Lower lobe of right lung (tissue), 2 donors: ENCODE measurements at regions not wholly inside any gene's neighbourhood (a gene's known extent, or its start where the extent isn't known, plus 50 kb on each side); places are given as distances from the start of the nearest gene placed in this dataset.

Experiments
- ATAC-seq, 2 donors: fragments of 200-7000 bp; cut with Tn5 transposase; one replicate each; pipeline ENCODE4 v1.9.1; 2020 to 2022; ENCODE audit warnings: mild to moderate bottlenecking in 2 of 2, moderate library complexity in 2 of 2
- DNase-seq: peaks from one replicate; pipeline ENCODE4 v3.0.0-alpha.2; 2020
- H3K27ac ChIP-seq: fragments of 200-600 bp; one replicate; pipeline ENCODE4 v1.8.0; 2022
- H3K27me3 ChIP-seq: fragments of 200-600 bp; one replicate; pipeline ENCODE4 v1.8.0; 2022; ENCODE audit warnings: low read depth
- H3K36me3 ChIP-seq: fragments of 200-600 bp; one replicate; pipeline ENCODE4 v1.8.0; 2022; ENCODE audit warnings: mild to moderate bottlenecking
- H3K4me1 ChIP-seq: fragments of 200-600 bp; one replicate; pipeline ENCODE4 v1.8.0; 2022
- H3K4me3 ChIP-seq: fragments of 200-600 bp; one replicate; pipeline ENCODE4 v1.8.0; 2022; ENCODE audit warnings: mild to moderate bottlenecking
- H3K9me3 ChIP-seq: fragments of 200-600 bp; one replicate; pipeline ENCODE4 v1.8.0; 2022
- CTCF ChIP-seq: fragments of 200-600 bp; IDR thresholded peaks from one replicate; pipeline ENCODE4 v1.8.0; 2022; ENCODE audit warnings: antibody characterized with exemption, mild to moderate bottlenecking
- intact Hi-C: fragments of 100-400 bp; cut with DNase I; formaldehyde crosslinking; loops from one replicate; pipeline ENCODE4 v1.11.0; 2022
- donor health status: DM: no; HTN: yes; CAD: no; lungs with severe emphysema.

GRCh38 chr4:178192611-178193010, 750.4 kb upstream of the AGA start:
- intact Hi-C loops, result no loop called here
- Histone ChIP-seq H3K27ac (no peak overlapping the region), H3K36me3 (no peaks in the 10 kb centered on the region), H3K4me1 (no peaks in the 10 kb centered on the region), H3K4me3 (no peak overlapping the region), H3K9me3 (no peaks in the 10 kb centered on the region), H3K27me3 (no peaks in the 10 kb centered on the region)
- TF ChIP-seq CTCF, result no peak
- DNase-seq, result no peak
- ATAC-seq, result no peak

GRCh38 chr4:178196751-178197374, 754.6 kb upstream of the AGA start:
- no peaks in the 10 kb centered on the region for H3K4me1 ChIP-seq
- no peaks in the 10 kb centered on the region for H3K9me3 ChIP-seq
- no peak overlapping the region for H3K4me3 ChIP-seq
- ATAC-seq (no peak), DNase-seq (no peak)
- TF ChIP-seq CTCF, result no peak
- intact Hi-C loops, result no loop called here
- no peak overlapping the region for H3K27ac ChIP-seq
- H3K27me3 ChIP-seq, result no peaks in the 10 kb centered on the region
- no peaks in the 10 kb centered on the region for H3K36me3 ChIP-seq

GRCh38 chr4:178198691-178199090, 756.5 kb upstream of the AGA start:
- H3K27ac ChIP-seq, result no peak overlapping the region
- ATAC-seq (no peak), DNase-seq (no peak)
- no peak overlapping the region for H3K4me3 ChIP-seq
- no peak for TF ChIP-seq CTCF
- H3K4me1 ChIP-seq, result no peaks in the 10 kb centered on the region
- intact Hi-C loops, result no loop called here
- no peaks in the 10 kb centered on the region for H3K36me3 ChIP-seq
- H3K27me3 ChIP-seq, result no peaks in the 10 kb centered on the region
- H3K9me3 ChIP-seq, result no peaks in the 10 kb centered on the region

GRCh38 chr4:178202422-178202821, 760.2 kb upstream of the AGA start:
- Histone ChIP-seq H3K27me3 (no peaks in the 10 kb centered on the region), H3K36me3 (no peaks in the 10 kb centered on the region), H3K27ac (no peak overlapping the region), H3K9me3 (no peaks in the 10 kb centered on the region), H3K4me1 (no peaks in the 10 kb centered on the region), H3K4me3 (no peak overlapping the region)
- no peak for ATAC-seq
- TF ChIP-seq CTCF, result no peak
- intact Hi-C loops, result no loop called here
- DNase-seq, result no peak

- no peaks in the 10 kb centered on the region for H3K9me3 ChIP-seq
- no peak for ATAC-seq
- no peak for DNase-seq
- H3K36me3 ChIP-seq, result no peaks in the 10 kb centered on the region
- no peaks in the 10 kb centered on the region for H3K4me1 ChIP-seq
- no peak overlapping the region for H3K27ac ChIP-seq
- no peak overlapping the region for H3K4me3 ChIP-seq
- no peaks in the 10 kb centered on the region for H3K27me3 ChIP-seq
- TF ChIP-seq CTCF, result no peak
- intact Hi-C loops, result no loop called here
These were observed 763.6 kb upstream of the AGA start for GRCh38 chr4:178205826-178206225.

- no peaks in the 10 kb centered on the region for H3K27me3 ChIP-seq
- intact Hi-C loops, result no loop called here
- no peaks in the 10 kb centered on the region for H3K4me1 ChIP-seq
- H3K36me3 ChIP-seq, result no peaks in the 10 kb centered on the region
- no peak for DNase-seq
- ATAC-seq, result no peak
- no peak for TF ChIP-seq CTCF
- H3K4me3 ChIP-seq, result no peak overlapping the region
- H3K27ac ChIP-seq, result no peak overlapping the region
- H3K9me3 ChIP-seq, result no peaks in the 10 kb centered on the region
These were observed 773.1 kb upstream of the AGA start for GRCh38 chr4:178215309-178215708.
